ENCODE measurements at regions not wholly inside any gene's neighbourhood (a gene's known extent, or its start where the extent isn't known, plus 50 kb on each side); places are given as distances from the start of the nearest gene placed in this dataset.

- intact Hi-C loops (cut with micrococcal nuclease) = no loop called here
- TF ChIP-seq, protein P1, sequence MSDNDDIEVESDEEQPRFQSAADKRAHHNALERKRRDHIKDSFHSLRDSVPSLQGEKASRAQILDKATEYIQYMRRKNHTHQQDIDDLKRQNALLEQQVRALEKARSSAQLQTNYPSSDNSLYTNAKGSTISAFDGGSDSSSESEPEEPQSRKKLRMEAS (IDR thresholded peaks at IDR 0.05; ENCODE audit: insufficient read depth, insufficient read length) = no peak
- TF ChIP-seq POLR2A (IDR thresholded peaks at IDR 0.05; ENCODE audit: low read depth, low read length) (no peak), JUN (IDR thresholded peaks at IDR 0.05; ENCODE audit: borderline replicate concordance, insufficient read depth, insufficient read length, low read depth) (no peak), GATA2 (IDR thresholded peaks at IDR 0.05; ENCODE audit: insufficient read depth, insufficient read length, low read depth, low read length) (no peak), MYC (IDR thresholded peaks at IDR 0.05; ENCODE audit: low read depth, low read length) (no peak), CTCF (IDR thresholded peaks at IDR 0.05; ENCODE audit: extremely low read depth in 1 of 2, insufficient read depth in 1 of 2, low read depth in 1 of 2, low read length in 2 of 2) (no peak), FOS (IDR thresholded peaks at IDR 0.05; ENCODE audit: borderline replicate concordance, insufficient read depth, low read length) (no peak), POLR2AphosphoS5 (IDR thresholded peaks at IDR 0.05; ENCODE audit: insufficient read depth, low read depth, low read length) (no peak), EZH2 (IDR thresholded peaks at IDR 0.05; ENCODE audit: borderline replicate concordance, low read depth, low read length, severe bottlenecking) (no peak)
- Histone ChIP-seq H3K4me2 (ENCODE audit: insufficient read depth, low read length) (no peak overlapping the region), H3K9me3 (replicated peaks; ENCODE audit: control insufficient read depth, insufficient read depth, low read length) (no peaks in the 10 kb centered on the region), H3K79me2 (ENCODE audit: control insufficient read depth, insufficient read depth, low read length) (no peaks in the 10 kb centered on the region), H3K27ac (ENCODE audit: insufficient read depth, low read depth, low read length) (no peak overlapping the region), H3K27me3 (ENCODE audit: control insufficient read depth in 2 of 2, insufficient read depth in 2 of 2, low read length in 2 of 2) (no peaks in the 10 kb centered on the region), H2AFZ (ENCODE audit: low read depth, low read length) (no peak overlapping the region), H3K9ac (replicated peaks; ENCODE audit: extremely low read depth, insufficient read depth, low read length) (no peak overlapping the region), H3K4me3 (replicated peaks in 1 of 3; ENCODE audit: insufficient read depth in 1 of 3, low read depth in 1 of 3, low read length in 3 of 3) (no peak overlapping the region), H4K20me1 (replicated peaks; ENCODE audit: control insufficient read depth, extremely low read depth, insufficient read depth, low read length) (no peaks in the 10 kb centered on the region), H3K9me1 (replicated peaks; ENCODE audit: control insufficient read depth, extremely low read depth, insufficient read depth, low read length) (no peaks in the 10 kb centered on the region), H3K4me1 (ENCODE audit: control insufficient read depth, extremely low read depth, insufficient read depth, low read length) (no peaks in the 10 kb centered on the region), H3K36me3 (ENCODE audit: control insufficient read depth in 2 of 2, extremely low read depth in 1 of 2, insufficient read depth in 2 of 2, low read length in 2 of 2) (no peaks in the 10 kb centered on the region)
- BruUV-seq (replicated peaks) = no TSS peak
- FAIRE-seq (no peak), DNase-seq (ENCODE audit: low read depth, low spot score) (no peak)
- CTCF ChIA-PET = no interaction called here
- POLR2A ChIA-PET = no interaction called here
- dilution Hi-C loops (cut with MboI; ENCODE audit: extremely low pct_ligation_motif_present, low sequenced_read_pairs) = no loop called here
Observed at GRCh38 chrX:53746718-53747117, 60.2 kb upstream of the HUWE1 start.

Data from endothelial cell of umbilical vein (primary cell).